ENCODE measurements at regions not wholly inside any gene's neighbourhood (a gene's known extent, or its start where the extent isn't known, plus 50 kb on each side); places are given as distances from the start of the nearest gene placed in this dataset.
"Not testable (repeated sequence)": the region's sequence is repeated elsewhere in the genome, so short reads cannot be mapped to it uniquely, and the experiment has no call there.

DNA sequence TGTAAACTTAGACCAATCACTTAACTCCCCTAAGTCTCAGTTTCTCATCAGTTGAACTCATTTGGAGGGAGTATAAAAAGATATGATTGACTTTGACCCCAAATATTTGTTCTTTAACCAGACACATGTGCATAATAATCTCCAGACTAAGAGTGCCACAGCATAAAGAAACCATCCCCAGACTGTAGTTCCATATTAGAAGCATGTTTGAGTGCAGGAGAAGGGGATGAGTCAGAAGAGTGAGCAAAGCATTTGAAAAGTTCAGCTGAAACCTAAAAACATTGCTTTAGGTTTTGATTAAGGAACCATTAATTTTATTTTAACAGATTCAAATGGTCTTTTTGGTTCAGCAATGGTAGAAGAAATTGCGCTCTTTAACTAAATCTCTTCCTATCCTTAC lies 654.8 kb downstream of the UTRN start:
- no peak for DNase-seq

DNA sequence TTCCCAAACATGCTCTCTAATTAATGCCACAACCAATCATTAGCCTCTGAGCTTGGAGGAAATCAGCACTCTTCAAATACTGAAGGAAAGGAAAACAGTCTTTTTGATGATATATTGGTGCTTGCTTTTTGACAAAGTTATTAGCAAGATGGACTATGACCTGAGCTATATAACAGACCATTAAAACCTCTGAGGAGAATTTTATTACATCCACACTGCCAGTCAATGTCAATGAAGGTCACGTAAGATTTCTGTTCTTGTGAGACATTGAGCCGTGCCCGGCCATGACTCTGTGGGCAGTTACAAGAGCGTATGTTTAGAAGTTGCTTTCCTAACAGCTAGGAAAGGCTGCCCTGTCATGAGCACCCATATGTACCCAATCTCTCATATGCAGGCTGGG lies 659.0 kb downstream of the UTRN start:
- no peak for DNase-seq

DNA sequence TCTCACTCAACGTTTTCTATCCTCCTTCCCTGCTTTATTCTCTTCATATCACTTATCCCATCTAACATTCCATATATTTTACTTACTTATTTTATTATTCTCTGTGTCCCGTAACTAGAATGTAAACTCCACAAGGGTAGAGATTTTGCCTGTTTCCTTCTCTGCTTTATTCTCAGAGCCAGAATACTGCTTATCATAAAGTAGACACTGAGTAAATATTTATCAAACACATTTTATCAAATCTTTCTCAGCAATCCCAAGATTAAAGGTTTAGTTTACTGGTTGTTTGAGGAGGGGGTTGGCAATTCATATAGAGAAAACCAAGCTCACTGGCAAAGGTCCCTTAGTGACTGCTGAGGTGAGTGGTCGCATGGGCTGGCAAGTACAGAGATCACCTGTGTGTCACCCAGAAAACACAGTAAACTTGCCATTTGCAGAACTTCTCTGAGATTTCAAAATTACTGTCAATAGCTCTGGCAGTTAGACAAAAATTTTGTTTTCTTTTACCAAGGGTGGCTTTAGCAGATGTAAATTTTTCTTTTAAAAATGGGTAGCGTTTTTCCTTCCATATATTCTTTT lies 662.4 kb downstream of the UTRN start:
- DNase-seq = no peak

DNA sequence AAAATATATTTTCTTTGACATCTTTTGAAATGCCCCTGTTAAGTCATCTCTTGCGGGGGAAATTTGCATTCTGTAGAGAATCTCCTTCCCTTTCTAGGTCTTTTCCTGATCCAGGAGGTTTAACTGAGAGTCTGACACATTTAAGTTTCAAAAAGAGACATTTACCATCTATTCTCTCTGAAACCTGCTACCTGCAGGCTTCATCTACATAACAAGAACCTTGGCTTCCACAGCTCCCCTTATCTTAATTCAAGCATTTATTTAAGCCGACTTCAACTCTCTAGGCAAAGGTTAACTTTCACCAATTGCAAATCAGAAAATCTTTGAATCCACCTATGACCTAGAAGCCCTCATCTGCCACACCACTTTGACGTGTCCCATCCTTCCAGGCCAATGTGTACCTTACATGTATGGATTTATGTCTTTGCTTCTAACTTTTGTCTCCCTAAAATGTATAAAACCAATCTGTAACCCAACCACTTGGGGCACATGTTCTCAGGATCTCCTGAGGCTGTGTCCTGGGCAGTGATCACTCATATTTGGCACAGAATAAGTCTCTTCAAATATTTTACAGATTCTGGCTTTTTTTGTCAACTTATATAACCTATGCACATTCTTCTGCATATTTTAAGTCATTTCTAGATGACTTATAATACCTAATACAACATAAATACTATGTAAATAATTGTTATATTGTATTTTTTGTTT lies 666.7 kb downstream of the UTRN start:
- no peak for DNase-seq

DNA sequence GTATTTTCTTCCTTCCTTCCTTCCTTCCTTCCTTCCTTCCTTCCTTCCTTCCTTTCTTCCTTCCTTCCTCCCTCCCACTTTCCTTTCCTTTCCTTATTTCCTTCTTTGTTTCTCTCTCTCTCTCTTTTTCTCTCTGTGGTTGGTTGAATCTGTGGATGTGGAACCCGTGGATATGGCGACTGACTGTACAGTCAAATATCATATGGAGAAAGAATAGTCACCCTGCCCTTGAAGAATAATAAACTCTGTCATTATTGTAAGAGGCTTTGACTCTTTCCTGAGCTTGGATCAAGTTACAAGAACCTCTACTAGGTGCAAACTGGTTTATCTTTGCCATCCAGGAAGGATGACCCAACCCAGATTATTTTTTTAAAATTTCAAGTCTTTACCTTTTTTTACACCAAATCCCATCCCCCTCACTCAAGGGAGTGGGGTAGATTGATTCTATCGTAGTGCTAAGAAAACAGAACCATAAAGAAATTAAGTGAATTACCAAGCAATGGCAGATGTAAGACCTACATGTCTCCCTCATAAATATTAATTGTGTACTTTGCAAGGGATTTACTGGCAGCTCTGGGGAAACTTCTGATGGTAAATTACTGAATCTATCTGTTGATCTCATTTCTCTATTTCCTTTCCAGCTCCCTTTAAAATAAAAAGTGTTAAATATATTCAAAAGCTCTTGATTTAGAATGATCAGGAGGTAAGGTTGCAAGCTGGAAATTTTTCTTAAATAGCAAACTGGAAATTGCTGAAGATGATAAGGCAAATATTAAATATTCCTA lies 667.5 kb downstream of the UTRN start:
- no peak for DNase-seq

DNA sequence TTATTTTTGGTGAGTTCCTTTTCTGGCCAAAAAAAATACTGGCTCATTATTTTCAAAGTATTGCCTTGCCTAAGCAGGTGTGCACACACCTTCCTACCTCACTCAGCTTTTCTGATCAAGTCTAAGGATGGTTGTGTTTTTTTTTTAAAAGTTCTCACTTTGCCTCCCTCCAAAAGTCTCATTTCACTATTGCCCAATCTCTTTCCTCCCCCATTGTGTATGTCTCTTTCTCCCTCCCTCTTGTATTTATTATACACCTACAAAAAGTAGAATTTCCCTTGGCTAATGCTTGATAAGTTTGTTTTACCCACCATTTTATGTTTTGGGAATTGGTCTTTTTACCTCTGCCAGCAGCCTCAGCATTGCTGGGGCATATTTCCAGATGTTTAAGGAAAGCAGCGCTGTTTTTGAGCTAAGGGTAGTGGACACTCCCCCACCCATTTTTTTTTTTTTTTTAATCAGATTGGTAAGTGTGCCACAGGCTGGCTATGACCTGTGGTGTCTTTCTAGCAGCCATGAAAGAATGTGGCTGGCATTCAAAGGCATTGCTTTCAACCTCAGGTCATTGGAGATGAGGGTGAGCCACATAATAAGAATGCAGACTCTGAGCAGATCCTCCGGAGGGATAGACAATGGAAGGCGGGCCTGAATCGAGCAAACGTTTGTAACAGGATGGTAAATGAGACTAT lies 668.6 kb downstream of the UTRN start:
- no peak for DNase-seq

DNA sequence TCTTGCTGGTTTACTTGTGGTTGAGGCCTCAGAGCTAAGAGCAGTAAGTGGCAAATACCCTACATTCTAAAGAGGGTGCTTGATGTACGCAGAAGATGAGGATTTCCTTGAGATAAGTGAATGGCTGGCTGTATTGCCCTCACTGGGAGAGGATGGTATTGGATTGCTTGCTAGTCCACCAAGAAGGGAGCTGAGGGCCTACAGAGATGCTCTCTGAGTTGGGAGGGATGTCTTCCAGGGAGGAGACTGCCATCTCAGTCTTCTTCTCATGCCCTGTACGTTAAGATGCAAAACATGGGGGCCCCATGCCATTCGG lies 669.1 kb downstream of the UTRN start:
- no peak for DNase-seq

DNA sequence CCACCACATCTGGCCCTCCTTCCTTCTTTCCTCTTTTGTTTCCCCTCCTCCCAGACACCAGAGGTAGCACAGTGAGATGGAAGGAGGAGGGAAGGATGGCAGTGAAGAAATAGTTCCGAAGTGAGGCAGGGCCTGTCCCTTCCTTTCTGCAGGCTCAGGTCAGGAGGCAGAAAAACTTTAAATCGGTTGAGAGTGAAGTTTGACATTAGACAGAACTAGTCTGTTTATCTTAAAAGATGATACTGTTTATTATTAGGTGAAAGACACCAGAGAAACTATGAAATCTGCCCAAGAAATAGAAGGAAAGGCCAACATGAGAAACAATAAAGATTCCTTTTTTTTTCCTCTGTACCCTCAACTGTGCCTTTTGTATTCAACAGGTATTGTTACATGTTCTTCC lies 670.3 kb downstream of the UTRN start:
- DNase-seq = no peak

DNA sequence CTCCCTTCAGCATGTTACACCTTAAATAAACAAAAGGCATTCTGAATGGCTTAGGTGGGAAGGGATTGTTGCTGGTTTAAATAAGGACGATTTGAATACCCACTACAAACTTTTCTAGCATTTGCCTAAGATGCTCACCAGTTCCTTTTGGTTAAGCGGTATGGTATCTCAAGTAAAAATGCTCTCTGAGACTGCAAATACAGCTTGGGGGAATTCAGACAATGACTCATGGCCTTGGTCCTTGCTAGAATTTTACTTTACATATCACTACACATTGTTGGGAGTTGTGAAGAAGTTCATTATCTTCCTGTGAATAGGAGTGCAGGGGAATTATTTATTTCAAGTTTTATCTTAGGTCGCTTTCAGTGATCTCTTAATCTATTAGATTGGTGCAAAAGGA lies 670.7 kb downstream of the UTRN start:
- DNase-seq = no peak

DNA sequence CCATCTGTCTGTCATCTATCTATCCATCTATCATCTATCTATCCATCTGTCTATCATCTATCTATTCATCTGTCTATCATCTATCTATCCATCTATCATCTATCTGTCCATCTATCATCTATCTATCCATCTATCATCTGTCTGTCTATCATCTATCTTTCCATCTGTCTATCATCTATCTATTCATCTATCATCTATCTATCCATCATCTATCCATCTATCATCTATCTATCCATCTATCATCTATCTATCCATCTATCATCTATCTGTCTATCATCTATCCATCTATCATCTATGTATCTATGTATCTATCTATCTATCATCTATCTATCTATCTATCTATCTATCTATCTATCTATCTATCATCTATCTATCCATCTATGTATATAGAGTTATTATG lies 671.6 kb downstream of the UTRN start:
- DNase-seq = not testable (repeated sequence)

DNA sequence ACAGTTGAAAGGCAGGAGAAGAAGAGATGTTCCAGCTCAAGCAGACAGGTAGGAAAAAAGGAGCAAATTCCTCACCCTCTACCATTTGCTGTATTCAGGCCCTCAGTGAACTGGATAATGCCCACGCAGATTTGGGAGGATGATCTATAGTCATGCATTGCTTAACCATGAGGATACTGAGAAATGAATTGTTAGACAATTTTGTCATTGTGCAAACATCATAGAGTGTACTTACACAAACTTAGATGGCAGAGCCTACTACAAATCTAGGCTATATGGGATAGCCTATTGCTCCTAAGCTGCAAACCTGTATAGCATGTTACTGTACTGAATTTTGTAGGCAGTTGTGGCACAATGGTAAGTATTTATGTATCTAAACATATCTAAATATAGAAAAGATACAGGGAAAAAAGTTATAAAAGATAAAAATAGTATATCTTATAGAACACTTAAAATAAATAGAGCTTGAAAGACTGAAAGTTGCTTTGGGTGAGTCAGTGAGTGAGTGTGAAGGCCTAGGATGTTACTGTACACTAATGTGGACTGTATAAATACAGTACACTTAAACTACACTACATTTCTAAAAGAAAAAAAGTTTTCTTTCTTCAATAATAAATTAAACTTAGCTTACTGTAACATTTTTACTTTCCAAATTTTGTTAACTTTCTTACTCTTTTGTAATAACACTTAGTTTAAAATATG lies 672.3 kb downstream of the UTRN start:
- DNase-seq = no peak

DNA sequence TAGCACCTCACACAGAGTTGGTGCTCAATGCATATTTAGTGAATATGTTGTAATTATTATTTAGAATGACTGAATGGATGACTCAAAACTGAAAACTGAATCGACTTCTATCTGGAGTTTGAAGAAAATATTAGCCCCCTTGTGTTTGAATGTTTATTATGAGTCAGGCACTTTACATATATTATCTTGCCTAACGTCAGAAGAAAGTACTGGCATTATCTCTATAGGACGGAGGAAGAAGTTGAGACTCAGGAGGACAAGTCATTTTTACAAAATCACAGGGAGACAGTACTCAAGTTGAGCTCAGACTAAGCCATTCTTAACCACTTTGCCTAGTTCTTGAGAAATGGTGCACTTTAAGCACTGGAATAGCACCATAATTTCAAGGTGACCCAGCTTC lies 684.0 kb downstream of the UTRN start:
- no peak for DNase-seq

DNA sequence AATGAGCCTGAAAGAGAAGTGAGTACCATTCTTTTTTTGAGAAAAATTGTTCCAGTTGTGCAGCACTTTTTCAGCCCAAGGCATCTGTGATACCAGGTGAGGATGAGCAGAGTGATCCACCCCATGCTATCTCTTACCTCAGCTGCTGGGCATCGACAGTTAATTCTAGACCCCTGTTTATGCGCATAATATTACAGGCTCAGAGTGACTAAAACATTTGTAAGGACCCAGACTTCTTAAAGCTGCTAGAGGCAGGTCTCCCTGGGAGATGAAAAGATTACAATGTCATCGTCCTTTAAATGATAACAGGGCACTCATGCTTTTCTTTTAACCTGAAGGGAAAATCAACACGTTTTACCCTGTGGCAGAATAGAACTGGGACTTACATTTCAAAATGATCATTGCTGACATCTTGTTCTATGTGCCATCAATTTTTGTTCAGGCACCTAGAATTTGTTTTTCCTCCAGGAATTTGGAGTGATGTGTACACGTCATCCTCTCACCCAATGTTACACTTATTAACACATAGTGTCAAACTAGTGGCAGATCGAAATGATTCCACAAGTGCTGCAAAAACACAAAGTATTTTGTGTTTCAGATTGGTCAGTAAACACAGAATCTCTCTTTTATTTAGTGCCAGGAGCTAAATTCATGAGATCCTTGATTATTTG lies 684.6 kb downstream of the UTRN start:
- DNase-seq = no peak

DNA sequence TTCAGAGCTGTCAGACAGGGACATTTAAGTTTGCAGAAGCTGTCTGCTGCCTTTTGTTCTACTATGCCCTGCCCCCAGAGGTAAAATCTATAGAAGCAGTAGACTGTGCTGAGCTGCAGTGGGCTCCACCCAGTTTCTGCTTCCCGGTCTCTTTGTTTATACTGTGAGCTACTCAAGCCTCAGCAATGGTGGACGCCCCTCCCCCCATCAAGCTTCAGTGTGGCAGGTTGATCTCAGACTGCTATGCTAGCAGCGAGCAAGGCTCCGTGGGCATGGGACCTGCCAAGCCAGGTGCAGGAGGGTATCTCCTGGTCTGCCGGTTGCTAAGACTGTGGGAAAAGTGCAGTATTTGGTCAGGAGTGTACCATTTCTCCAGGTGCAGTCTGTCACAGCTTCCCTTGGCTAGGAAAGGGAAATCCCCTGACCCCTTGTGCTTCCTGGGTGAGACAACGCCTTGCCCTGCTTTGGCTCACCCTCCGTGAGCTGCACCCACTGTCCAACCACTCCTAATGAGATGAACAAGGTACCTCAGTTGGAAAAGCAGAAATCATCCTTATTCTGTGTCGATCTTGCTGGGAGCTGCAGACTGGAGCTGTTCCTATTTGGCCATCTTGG lies 692.2 kb downstream of the UTRN start:
- DNase-seq = not testable (repeated sequence)

DNA sequence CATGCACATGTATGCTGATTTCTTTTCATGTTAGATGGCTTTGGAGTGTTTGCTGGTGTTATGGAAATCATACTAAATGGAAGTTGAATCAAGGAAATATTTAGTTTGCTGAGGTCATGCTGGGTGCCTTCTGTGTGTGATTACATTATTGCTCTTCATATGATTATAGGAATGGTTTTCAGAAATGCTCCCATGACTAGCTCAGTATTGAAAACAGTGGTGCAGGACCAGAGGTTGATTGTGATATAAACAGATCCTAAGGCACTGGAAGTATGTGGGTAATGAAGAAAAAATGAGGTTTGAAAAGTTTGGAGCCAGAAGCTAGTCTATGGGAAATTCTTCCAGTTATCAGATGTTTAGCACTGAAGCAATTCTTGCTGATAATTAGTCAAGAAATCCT lies 693.1 kb downstream of the UTRN start:
- no peak for DNase-seq

DNA sequence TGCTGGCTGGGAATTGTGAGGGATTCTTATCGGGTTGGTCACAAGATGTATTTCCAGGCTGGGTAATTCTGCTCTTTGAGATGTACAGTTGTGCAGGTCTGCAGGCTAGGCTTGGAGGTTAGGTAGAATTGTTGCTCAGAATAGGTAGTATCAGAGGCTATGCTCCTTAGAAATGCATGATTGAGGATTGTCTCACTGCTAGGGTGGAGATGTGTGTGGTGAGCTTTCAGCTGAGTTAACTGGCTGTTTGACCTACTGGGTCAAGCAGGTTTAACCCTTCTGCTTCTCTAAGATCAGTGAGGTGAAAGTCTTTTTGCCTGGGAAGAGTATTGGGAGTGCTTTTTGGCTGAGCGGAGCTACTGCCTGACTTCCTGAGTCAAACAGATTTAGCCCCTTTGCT lies 701.1 kb downstream of the UTRN start:
- DNase-seq = no peak

DNA sequence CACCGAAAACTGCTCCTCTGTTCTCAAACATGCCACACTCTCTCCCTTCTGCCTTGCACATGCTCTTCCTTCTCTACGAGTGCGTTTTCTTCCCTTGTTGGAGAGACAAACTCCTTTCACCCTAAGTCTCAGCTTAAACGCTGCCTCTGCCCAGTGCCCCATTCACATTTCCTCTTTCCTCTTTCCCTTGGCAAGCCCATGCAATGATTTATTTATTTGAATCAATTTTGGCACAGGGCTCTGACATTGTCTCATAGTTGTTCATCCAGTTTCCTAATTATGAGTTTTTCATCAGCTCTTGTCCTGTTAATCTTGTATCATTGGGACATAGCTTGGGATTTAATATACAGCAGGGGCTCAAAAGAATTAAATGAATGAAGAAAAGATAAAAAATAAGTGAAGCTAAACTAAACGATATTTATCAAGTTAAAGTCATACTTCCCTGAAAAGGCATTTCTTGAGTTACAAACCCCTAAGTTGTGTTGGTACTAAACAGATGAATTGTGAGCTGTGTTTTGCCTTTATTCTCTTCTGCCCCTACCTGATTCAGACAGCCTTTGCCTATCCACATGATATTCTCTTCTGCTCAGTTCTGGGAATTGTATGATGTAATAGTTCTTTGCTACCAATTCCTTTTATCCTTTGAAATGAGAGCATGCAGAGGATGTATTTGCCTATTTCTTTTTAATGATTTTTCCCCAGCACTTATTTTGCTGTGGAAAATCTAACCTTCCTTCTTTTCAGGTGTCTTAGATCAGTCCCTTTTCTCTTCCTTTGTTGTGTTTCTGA lies 704.4 kb downstream of the UTRN start:
- DNase-seq = no peak

DNA sequence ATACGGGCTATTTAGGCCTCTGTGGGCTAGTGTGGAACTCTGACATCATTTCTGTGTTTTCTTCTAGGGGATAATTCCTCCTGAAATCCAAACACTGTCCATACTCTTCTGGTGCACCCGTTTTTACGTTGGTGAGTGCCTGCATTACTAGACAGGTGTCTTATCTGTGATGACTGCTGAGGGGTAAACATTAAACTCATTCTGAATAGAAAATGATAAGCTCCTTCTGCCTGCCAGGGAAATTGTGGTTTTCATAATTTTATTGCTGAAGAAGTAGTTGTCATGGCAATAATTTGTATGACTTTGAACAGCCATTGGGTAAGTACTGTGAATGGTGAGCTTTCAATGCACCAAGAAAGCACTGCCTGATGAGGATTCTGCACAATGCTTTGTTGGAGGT lies 705.6 kb downstream of the UTRN start:
- no peak for DNase-seq

DNA sequence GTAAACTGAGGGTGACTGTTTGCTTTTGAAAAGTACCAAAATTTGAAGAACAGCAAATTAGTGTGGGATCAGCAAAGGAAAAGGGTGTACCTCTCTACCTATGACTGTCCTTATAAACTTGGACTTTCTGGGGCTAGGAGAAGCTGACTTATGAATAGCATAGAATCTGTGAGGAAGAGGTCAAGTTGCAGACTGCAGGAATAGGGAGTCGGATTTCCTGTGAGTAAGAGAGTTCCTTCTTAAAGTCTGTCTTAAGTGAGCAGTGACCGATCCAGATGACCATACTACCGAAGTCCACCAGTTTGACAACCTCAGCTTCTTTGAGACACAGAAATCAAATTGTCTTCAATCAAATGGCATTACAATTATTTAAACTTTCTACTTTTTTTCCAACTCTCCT lies 708.7 kb downstream of the UTRN start:
- DNase-seq = no peak

DNA sequence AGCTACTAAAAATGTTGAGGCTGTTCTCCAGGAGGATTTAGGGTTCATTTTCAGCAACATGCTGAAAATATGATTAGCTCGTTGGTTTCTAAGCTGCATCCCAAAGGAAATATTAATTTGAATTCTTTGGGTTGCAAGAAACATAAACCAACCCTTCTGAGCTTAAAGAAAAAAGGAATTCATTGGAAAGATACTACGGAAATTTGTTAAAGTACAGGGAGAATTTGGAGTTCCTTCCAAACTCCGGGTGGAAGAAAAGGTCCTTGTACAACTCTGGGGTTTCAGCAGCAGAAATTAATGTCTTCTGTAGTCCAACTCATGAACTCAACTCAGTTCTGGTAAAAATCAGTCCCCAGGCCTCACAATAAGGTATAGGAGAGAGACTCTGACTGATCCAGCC lies 712.9 kb downstream of the UTRN start:
- DNase-seq = no peak

DNA sequence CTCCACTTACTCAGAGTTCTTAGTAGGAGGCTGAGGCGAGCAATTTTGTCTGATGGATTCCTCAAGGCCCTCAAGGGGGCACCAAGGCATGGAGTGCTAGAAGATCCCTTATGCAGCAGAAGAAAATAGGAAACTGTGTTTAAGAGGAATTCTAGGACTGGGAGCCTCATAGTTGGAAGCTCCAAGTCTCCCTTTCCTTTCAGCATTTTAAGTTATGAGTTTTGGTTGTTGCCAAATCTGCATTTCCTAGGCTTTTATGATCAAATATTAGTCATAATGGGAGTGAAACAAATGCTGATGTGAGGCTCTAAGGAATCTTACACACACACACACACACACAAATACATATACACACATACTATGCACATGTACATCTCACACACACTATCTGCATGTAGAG lies 714.0 kb downstream of the UTRN start:
- DNase-seq = no peak
